H1 (cell line): ENCODE measurements at regions not wholly inside any gene's neighbourhood (a gene's known extent, or its start where the extent isn't known, plus 50 kb on each side); places are given as distances from the start of the nearest gene placed in this dataset.

ENCODE experiments used
- CTCF ChIA-PET: fragments of 300-600 bp; sonication (Branson Sonifier 250); formaldehyde crosslinking; loops from one replicate; lab custom pipeline; 2021; ENCODE audit not compliant: partially characterized antibody; lab: Charles Lee
- POLR2A ChIA-PET: fragments of 300-600 bp; sonication (Branson Sonifier 250); formaldehyde crosslinking; loops from one replicate; lab custom pipeline; 2021; ENCODE audit warnings: inconsistent platforms; ENCODE audit not compliant: partially characterized antibody; lab: Charles Lee
- DNase-seq, 2 experiments: peaks; one replicate each; pipeline versions ENCODE4 v3.0.0 to v3.0.0-alpha.2; 2010 to 2022; ENCODE audit warnings: low spot score in 2 of 2, low read depth in 1 of 2, mixed read lengths in 1 of 2
- FAIRE-seq: peaks from 2 replicates; lab custom pipeline; 2011; peaks lifted over from hg19 to GRCh38; lab: Jason Lieb, UNC
- H2AFZ ChIP-seq: 2 replicates; pipeline ENCODE4 v1.8.1; 2012; ENCODE audit warnings: low read length, inconsistent platforms
- H2AK5ac ChIP-seq: 2 replicates; pipeline ENCODE4 v1.6.1; 2013; ENCODE audit warnings: low read depth, low read length
- H2BK120ac ChIP-seq: replicated peaks from 2 replicates; pipeline ENCODE3; 2013; ENCODE audit warnings: low read depth, low read length, inconsistent platforms
- H2BK12ac ChIP-seq: 2 replicates; pipeline ENCODE4 v1.6.1; 2013; ENCODE audit warnings: low read depth, low read length
- H2BK15ac ChIP-seq: 2 replicates; pipeline ENCODE4 v1.6.1; 2013; ENCODE audit warnings: low read length
- H2BK20ac ChIP-seq: 2 replicates; pipeline ENCODE4 v1.6.1; 2013; ENCODE audit warnings: low read length
- H2BK5ac ChIP-seq: 2 replicates; pipeline ENCODE4 v1.6.1; 2013; ENCODE audit warnings: low read depth, low read length
- H3K14ac ChIP-seq: 2 replicates; pipeline ENCODE4 v1.6.1; 2013; ENCODE audit warnings: inconsistent platforms; ENCODE audit not compliant: insufficient read length
- H3K18ac ChIP-seq: 2 replicates; pipeline ENCODE4 v1.6.1; 2013; ENCODE audit warnings: low read length; ENCODE audit errors: extremely low read depth
- H3K23ac ChIP-seq: 2 replicates; pipeline ENCODE4 v1.6.1; 2013; ENCODE audit warnings: inconsistent platforms; ENCODE audit not compliant: insufficient read length
- H3K23me2 ChIP-seq: 2 replicates; pipeline ENCODE4 v1.6.1; 2013; ENCODE audit warnings: low read depth, low read length
- H3K27ac ChIP-seq: 2 replicates; pipeline ENCODE4 v1.6.1; 2011; ENCODE audit warnings: low read depth, low read length, inconsistent platforms
- H3K27me3 ChIP-seq, 4 experiments: replicated peaks in 1 of 4; 1 replicate in 1 of 4; 2 replicates in 3 of 4; pipeline versions ENCODE4 v1.6.1 to v1.8.1; 2011 to 2013; ENCODE audit warnings: low read length in 3 of 4, mild to moderate bottlenecking in 3 of 4, inconsistent platforms in 2 of 4, mixed read lengths in 2 of 4, moderate library complexity in 1 of 4; ENCODE audit not compliant: control insufficient read depth in 3 of 4, insufficient read depth in 3 of 4; ENCODE audit errors: extremely low read depth in 1 of 4
- H3K36me3 ChIP-seq, 4 experiments: 2 replicates each; pipeline versions ENCODE4 v1.6.1 to v1.8.1; 2011 to 2013; ENCODE audit warnings: mild to moderate bottlenecking in 4 of 4, low read length in 3 of 4, moderate library complexity in 2 of 4, control low read depth in 1 of 4, inconsistent platforms in 1 of 4; ENCODE audit not compliant: insufficient read depth in 4 of 4, control insufficient read depth in 2 of 4
- H3K4ac ChIP-seq: replicated peaks from 2 replicates; pipeline ENCODE3; 2013; ENCODE audit warnings: low read length, low read depth, mixed read lengths, inconsistent platforms; ENCODE audit not compliant: insufficient read length
- H3K4me1 ChIP-seq, 4 experiments: replicated peaks in 1 of 4; 1 replicate in 1 of 4; 2 replicates in 3 of 4; pipeline versions ENCODE4 v1.6.1 to v1.8.1; 2011 to 2013; ENCODE audit warnings: low read length in 3 of 4, inconsistent platforms in 2 of 4, mixed read lengths in 1 of 4; ENCODE audit not compliant: insufficient read depth in 4 of 4, control insufficient read depth in 3 of 4
- H3K4me2 ChIP-seq, 2 experiments: 2 replicates each; pipeline versions ENCODE4 v1.6.1 to v1.8.1; 2011 to 2013; ENCODE audit warnings: low read depth in 2 of 2, low read length in 2 of 2, control low read depth in 1 of 2, inconsistent platforms in 1 of 2, mild to moderate bottlenecking in 1 of 2; ENCODE audit not compliant: insufficient read depth in 1 of 2
- H3K4me3 ChIP-seq, 4 experiments: fragments of 200-600, 300-600 bp in 1 of 4; sonication (generic), shearing (Covaris generic), sonication (Bioruptor Twin) in 1 of 4; 2 replicates each; pipeline versions ENCODE4 v1.5.1 to v1.8.1; 2011 to 2016; ENCODE audit warnings: low read length in 4 of 4, low read depth in 3 of 4, control low read depth in 2 of 4, inconsistent platforms in 2 of 4, mild to moderate bottlenecking in 2 of 4, mixed read lengths in 1 of 4, moderate library complexity in 1 of 4; ENCODE audit not compliant: insufficient read depth in 2 of 4; ENCODE audit errors: extremely low read depth in 1 of 4
- H3K56ac ChIP-seq: replicated peaks from 2 replicates; pipeline ENCODE3; 2013; ENCODE audit warnings: low read depth, mild to moderate bottlenecking, mixed read lengths, low read length, inconsistent platforms; ENCODE audit not compliant: insufficient read length
- H3K79me1 ChIP-seq: 2 replicates; pipeline ENCODE4 v1.6.1; 2013; ENCODE audit warnings: low read depth, low read length, control low read depth
- H3K79me2 ChIP-seq, 2 experiments: 2 replicates each; pipeline versions ENCODE4 v1.6.1 to v1.8.1; 2012 to 2013; ENCODE audit warnings: low read length in 2 of 2, mild to moderate bottlenecking in 2 of 2, inconsistent platforms in 1 of 2; ENCODE audit not compliant: insufficient read depth in 2 of 2, control insufficient read depth in 1 of 2
- H3K9ac ChIP-seq, 4 experiments: replicated peaks in 1 of 4; 1 replicate in 1 of 4; 2 replicates in 3 of 4; pipeline versions ENCODE4 v1.6.1 to v1.8.1; 2011 to 2013; ENCODE audit warnings: low read depth in 3 of 4, low read length in 3 of 4, control low read depth in 2 of 4, mild to moderate bottlenecking in 2 of 4, moderate library complexity in 2 of 4, inconsistent platforms in 1 of 4; ENCODE audit errors: extremely low read depth in 1 of 4
- H3K9me3 ChIP-seq, 2 experiments: 2 replicates each; pipeline versions ENCODE4 v1.6.1 to v1.8.1; 2012 to 2013; ENCODE audit warnings: mild to moderate bottlenecking in 2 of 2, moderate library complexity in 2 of 2, control low read depth in 1 of 2, inconsistent platforms in 1 of 2, low read depth in 1 of 2, low read length in 1 of 2, mixed read lengths in 1 of 2; ENCODE audit not compliant: insufficient read depth in 2 of 2
- H4K20me1 ChIP-seq, 2 experiments: replicated peaks in 1 of 2; 2 replicates each; pipeline versions ENCODE3 to v1.8.1; 2011 to 2013; ENCODE audit warnings: inconsistent platforms in 2 of 2, low read length in 2 of 2, mild to moderate bottlenecking in 1 of 2; ENCODE audit not compliant: insufficient read depth in 2 of 2, control insufficient read depth in 1 of 2
- H4K5ac ChIP-seq: 2 replicates; pipeline ENCODE4 v1.6.1; 2013; ENCODE audit warnings: low read length, low read depth, mixed read lengths, inconsistent platforms; ENCODE audit not compliant: insufficient read length
- H4K8ac ChIP-seq: 2 replicates; pipeline ENCODE4 v1.8.0; 2013; ENCODE audit warnings: mild to moderate bottlenecking, moderate library complexity, low read length, inconsistent platforms; ENCODE audit not compliant: insufficient read depth; ENCODE audit errors: extremely low read depth
- H4K91ac ChIP-seq: replicated peaks from 2 replicates; pipeline ENCODE3; 2013; ENCODE audit warnings: low read length, mixed read lengths, inconsistent platforms; ENCODE audit not compliant: insufficient read length
- CHD2 ChIP-seq: IDR thresholded peaks from 2 replicates; pipeline ENCODE4 v1.6.1; 2012; ENCODE audit warnings: low read length, improper control_type of control experiment
- CTBP2 ChIP-seq: IDR thresholded peaks from 2 replicates; pipeline ENCODE4 v1.7.0; 2011; ENCODE audit warnings: borderline replicate concordance, mild to moderate bottlenecking, moderate library complexity, mixed read lengths, low read length; ENCODE audit not compliant: insufficient read depth, insufficient read length
- RFX5 ChIP-seq: IDR thresholded peaks from 2 replicates; pipeline ENCODE4 v1.6.1; 2011; ENCODE audit warnings: low read depth, low read length, improper control_type of control experiment, borderline replicate concordance
- WGBS, 2 experiments: shearing (Covaris generic) in 1 of 2; methylation state at CpG; one replicate each; pipeline versions ENCODE4 v1.1.6 to v1.1.7; 2013 to 2015; ENCODE audit warnings: low lambda C conversion rate in 2 of 2, mixed read lengths in 2 of 2, inconsistent platforms in 1 of 2, low coverage in 1 of 2, missing lambda C conversion rate in 1 of 2; ENCODE audit not compliant: insufficient replicate concordance in 2 of 2, insufficient coverage in 1 of 2, insufficient read length in 1 of 2; ENCODE audit errors: extremely low coverage in 1 of 2, missing lambda C conversion rate in 1 of 2; 5-methylcytosine and 5-hydroxymethylcytosine counted together

DNA sequence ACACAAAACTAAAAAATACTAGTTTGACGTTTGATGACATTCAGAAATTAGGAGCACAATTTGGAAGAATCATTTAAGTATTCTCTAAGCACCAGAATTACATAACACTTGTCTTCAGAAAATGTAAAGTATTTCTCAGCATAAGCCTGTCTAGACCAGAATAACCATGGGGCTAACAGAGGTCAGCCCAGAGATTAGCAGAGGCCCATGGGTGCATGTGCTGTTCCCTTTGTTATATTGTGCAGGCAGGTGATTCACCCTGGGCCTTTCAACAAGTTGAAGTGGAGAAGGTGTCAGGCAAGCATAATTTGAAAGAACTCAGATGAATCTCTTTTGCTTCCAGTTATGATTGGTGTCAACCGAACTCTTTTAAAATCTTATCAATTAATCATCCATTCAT, 227.9 kb downstream of the LURAP1L start:
- Histone ChIP-seq H2BK5ac (no peak overlapping the region), H2BK15ac (no peak overlapping the region), H2AK5ac (no peak overlapping the region), H4K91ac (no peak overlapping the region), H3K23me2 (no peaks in the 10 kb centered on the region), H3K4me2 (no peak overlapping the region), H3K9ac (no peak overlapping the region), H3K56ac (no peak overlapping the region), H3K18ac (no peak overlapping the region), H3K79me2 (no peaks in the 10 kb centered on the region), H3K27me3 (no peaks in the 10 kb centered on the region), H4K5ac (no peak overlapping the region), H3K9me3 (no peaks in the 10 kb centered on the region), H3K4me1 (no peaks in the 10 kb centered on the region), H2AFZ (no peak overlapping the region), H3K23ac (no peak overlapping the region), H3K79me1 (no peaks in the 10 kb centered on the region), H3K36me3 (no peaks in the 10 kb centered on the region), H3K27ac (no peak overlapping the region), H2BK120ac (no peak overlapping the region), H2BK12ac (no peak overlapping the region), H2BK20ac (no peak overlapping the region), H3K4ac (no peak overlapping the region), H4K20me1 (no peaks in the 10 kb centered on the region), H3K4me3 (no peak overlapping the region), H3K14ac (no peak overlapping the region), H4K8ac (no peak overlapping the region)
- TF ChIP-seq CHD2, result no peak
- TF ChIP-seq RFX5, result no peak
- no peak for TF ChIP-seq CTBP2
- no peak for FAIRE-seq
- POLR2A ChIA-PET, result no interaction called here
- DNase-seq, result no peak
- WGBS, 2 experiments, result 92% methylated on average over 2 of the region's 2 CpGs; no CpG with 5 or more reads in 1 of the 2 experiments
- CTCF ChIA-PET, result interaction anchor here (0.9 kb wide), 1 partner anchor 277 kb away, joined by 3 read pairs; no protein-coding TSS in a partner anchor
